HCT116 (cell line): ENCODE measurements at regions not wholly inside any gene's neighbourhood (a gene's known extent, or its start where the extent isn't known, plus 50 kb on each side); places are given as distances from the start of the nearest gene placed in this dataset.

Experiments used
- ATAC-seq: fragments of 200-7000 bp; cut with Tn5 transposase; 2 replicates; pipeline ENCODE4 v1.9.1; 2020; ENCODE audit warnings: mild to moderate bottlenecking, moderate library complexity
- BruUV-seq: library from RNA; stranded (reverse); fragments of 400-500 nt; replicated peaks from 2 replicates; lab custom pipeline; 2021; lab: Mats Ljungman, UMichigan
- CTCF ChIA-PET: fragments of 300-600 bp; sonication (Branson Sonifier 250); formaldehyde crosslinking; loops from one replicate; lab custom pipeline; 2021; ENCODE audit warnings: antibody characterized with exemption; lab: Charles Lee
- POLR2A ChIA-PET: fragments of 300-600, 350-600 bp; sonication (Branson Sonifier 250); formaldehyde crosslinking; loops from one replicate; lab custom pipeline; 2021; ENCODE audit warnings: antibody characterized with exemption; lab: Charles Lee
- RAD21 ChIA-PET, 2 experiments: fragments of 300-600 bp; sonication (Branson Sonifier 250); formaldehyde crosslinking; loops; one replicate each; lab custom pipeline; 2023; ENCODE audit warnings: low total read pairs in 2 of 2; ENCODE audit not compliant: uncharacterized antibody in 2 of 2, unreplicated experiment in 2 of 2, low non-redundant PET in 1 of 2; lab: Charles Lee
- DNase-seq: peaks from one replicate; pipeline ENCODE4 v3.0.0-alpha.2; 2010; ENCODE audit warnings: low read depth, low spot score
- H2AFZ ChIP-seq: fragments of 200-600 bp; shearing (Covaris generic), sonication (generic); 2 replicates; pipeline ENCODE4 v1.6.1; 2017; ENCODE audit warnings: low read depth, mixed run types, mixed read lengths, antibody characterized with exemption, low read length; ENCODE audit not compliant: poor library complexity, severe bottlenecking
- H3K27ac ChIP-seq: 2 replicates; pipeline ENCODE4 v1.5.1; 2012; ENCODE audit warnings: low read depth, low read length
- H3K27me3 ChIP-seq: fragments of 200-600 bp; sonication (generic); 2 replicates; pipeline ENCODE4 v1.6.1; 2016; ENCODE audit warnings: mixed run types, low read length, mixed read lengths; ENCODE audit not compliant: insufficient read depth
- H3K36me3 ChIP-seq, 2 experiments: fragments of 200-500 bp in 1 of 2; fragments of 200-600 bp in 1 of 2; sonication (Bioruptor generic) in 1 of 2; sonication (generic) in 1 of 2; 2 replicates each; pipeline versions ENCODE4 v1.5.1 to v1.6.1; 2014 to 2016; ENCODE audit warnings: low read length in 2 of 2, inconsistent platforms in 1 of 2, mixed read lengths in 1 of 2, mixed run types in 1 of 2; ENCODE audit not compliant: insufficient read depth in 2 of 2, control insufficient read depth in 1 of 2
- H3K4me1 ChIP-seq, 2 experiments: fragments of 200-600 bp in 1 of 2; sonication (generic) in 1 of 2; 2 replicates each; pipeline versions ENCODE4 v1.5.1 to v1.6.1; 2012 to 2017; ENCODE audit warnings: low read length in 2 of 2, inconsistent platforms in 1 of 2, mild to moderate bottlenecking in 1 of 2, mixed read lengths in 1 of 2, mixed run types in 1 of 2, moderate library complexity in 1 of 2; ENCODE audit not compliant: insufficient read depth in 2 of 2, control insufficient read depth in 1 of 2
- H3K4me2 ChIP-seq: fragments of 200-600 bp; sonication (generic); 2 replicates; pipeline ENCODE4 v1.6.1; 2017; ENCODE audit warnings: mixed run types, low read length, mixed read lengths
- H3K4me3 ChIP-seq, 2 experiments: fragments of 200-600 bp in 1 of 2; sonication (generic) in 1 of 2; replicated peaks in 1 of 2; 2 replicates each; pipeline ENCODE4 v1.5.1; 2011 to 2016; ENCODE audit warnings: low read length in 2 of 2, control low read depth in 1 of 2, low read depth in 1 of 2, mild to moderate bottlenecking in 1 of 2, mixed read lengths in 1 of 2, mixed run types in 1 of 2
- H3K79me2 ChIP-seq: fragments of 200-600 bp; sonication (generic); 2 replicates; pipeline ENCODE4 v1.6.1; 2017; ENCODE audit warnings: mild to moderate bottlenecking, mixed run types, low read length, moderate library complexity, mixed read lengths; ENCODE audit not compliant: insufficient read depth
- H3K9ac ChIP-seq: fragments of 200-600 bp; sonication (generic); 2 replicates; pipeline ENCODE4 v1.6.1; 2016; ENCODE audit warnings: low read length, mixed read lengths
- H3K9me2 ChIP-seq: fragments of 200-600 bp; sonication (generic), shearing (Covaris generic); 2 replicates; pipeline ENCODE4 v1.6.1; 2017; ENCODE audit warnings: mixed run types, mild to moderate bottlenecking, moderate library complexity; ENCODE audit not compliant: insufficient read depth
- H3K9me3 ChIP-seq, 2 experiments: fragments of 200-500 bp in 1 of 2; fragments of 200-600 bp in 1 of 2; sonication (Bioruptor generic) in 1 of 2; sonication (generic) in 1 of 2; 2 replicates each; pipeline ENCODE4 v1.6.1; 2014 to 2017; ENCODE audit warnings: low read length in 2 of 2, mixed read lengths in 2 of 2, inconsistent platforms in 1 of 2, low read depth in 1 of 2, mild to moderate bottlenecking in 1 of 2, mixed run types in 1 of 2, moderate library complexity in 1 of 2; ENCODE audit not compliant: control insufficient read depth in 1 of 2, insufficient read depth in 1 of 2
- H4K20me1 ChIP-seq: fragments of 200-600 bp; sonication (generic), shearing (Covaris generic); 2 replicates; pipeline ENCODE4 v1.6.1; 2017; ENCODE audit warnings: mixed run types, mild to moderate bottlenecking, moderate library complexity; ENCODE audit not compliant: insufficient read depth
- CBX3 ChIP-seq: IDR thresholded peaks from 2 replicates; pipeline ENCODE4 v1.6.1; 2012; ENCODE audit warnings: low read depth
- EGR1 ChIP-seq: IDR thresholded peaks from 2 replicates; pipeline ENCODE4 v1.6.1; 2012; ENCODE audit warnings: low read depth
- ELF1 ChIP-seq: IDR thresholded peaks from 2 replicates; pipeline ENCODE4 v1.6.1; 2012; ENCODE audit warnings: low read depth, borderline replicate concordance
- EZH2 ChIP-seq: fragments of 200-600 bp; sonication (generic); IDR thresholded peaks from 2 replicates; pipeline ENCODE4 v1.6.1; 2017; ENCODE audit warnings: antibody characterized with exemption, mixed run types
- EZH2phosphoT487 ChIP-seq: fragments of 200-600 bp; IDR thresholded peaks from 2 replicates; pipeline ENCODE4 v1.6.1; 2018; ENCODE audit warnings: antibody characterized with exemption, borderline replicate concordance
- FOSL1 ChIP-seq: IDR thresholded peaks from 2 replicates; pipeline ENCODE4 v1.6.1; 2012; ENCODE audit warnings: low read depth
- POLR2A ChIP-seq: IDR thresholded peaks from 2 replicates; pipeline ENCODE4 v1.7.0; 2011; ENCODE audit warnings: borderline replicate concordance; ENCODE audit not compliant: insufficient read depth, insufficient read length; ENCODE audit errors: extremely low read depth
- POLR2AphosphoS5 ChIP-seq: IDR thresholded peaks from 2 replicates; pipeline ENCODE4 v1.6.1; 2011; ENCODE audit warnings: mild to moderate bottlenecking, low read depth, low read length, moderate library complexity
- RAD21 ChIP-seq: IDR thresholded peaks from 2 replicates; pipeline ENCODE4 v1.6.1; 2012; ENCODE audit warnings: low read depth, mild to moderate bottlenecking
- SIN3A ChIP-seq: IDR thresholded peaks from 2 replicates; pipeline ENCODE4 v1.6.1; 2012; ENCODE audit warnings: low read depth
- TCF7L2 ChIP-seq: IDR thresholded peaks from 2 replicates; pipeline ENCODE4 v1.7.0; 2011; ENCODE audit warnings: borderline replicate concordance, inconsistent platforms; ENCODE audit not compliant: insufficient read depth, insufficient read length; ENCODE audit errors: extremely low read depth
- YY1 ChIP-seq: IDR thresholded peaks from 2 replicates; pipeline ENCODE4 v1.6.1; 2011; ENCODE audit warnings: low read length, low read depth, moderate library complexity, mild to moderate bottlenecking; ENCODE audit not compliant: insufficient replicate concordance; ENCODE audit errors: extremely low read depth
- ZNF274 ChIP-seq: fragments of 200-500 bp; sonication (Bioruptor generic); IDR thresholded peaks from 2 replicates; pipeline ENCODE4 v1.6.1; 2014; ENCODE audit warnings: mild to moderate bottlenecking, low read depth, low read length, inconsistent platforms
- intact Hi-C: fragments of 100-400 bp; cut with micrococcal nuclease; formaldehyde crosslinking; loops from 2 replicates; pipeline ENCODE4 v1.10.0; 2022
- TF ChIP-seq, protein P1 (sequence below): IDR thresholded peaks from 2 replicates; pipeline ENCODE4 v1.6.1; 2011; ENCODE audit warnings: mild to moderate bottlenecking, low read length, moderate library complexity; ENCODE audit not compliant: insufficient replicate concordance; ENCODE audit errors: extremely low read depth
- TF ChIP-seq, protein P2 (sequence below), 3 experiments: fragments of 200-600 bp in 1 of 3; sonication (generic) in 1 of 3; IDR thresholded peaks in 2 of 3; conservative IDR thresholded peaks in 1 of 3; 2 replicates each; pipeline ENCODE4 v1.5.1; 2012 to 2017; ENCODE audit warnings: low read depth in 2 of 3, low read length in 2 of 3, antibody characterized with exemption in 1 of 3, borderline replicate concordance in 1 of 3, control low read depth in 1 of 3, mild to moderate bottlenecking in 1 of 3, mixed read lengths in 1 of 3, mixed run types in 1 of 3, moderate library complexity in 1 of 3; ENCODE audit not compliant: insufficient read depth in 1 of 3
- TF ChIP-seq, protein P3 (sequence below): IDR thresholded peaks from 2 replicates; pipeline ENCODE4 v1.6.1; 2012

DNA sequence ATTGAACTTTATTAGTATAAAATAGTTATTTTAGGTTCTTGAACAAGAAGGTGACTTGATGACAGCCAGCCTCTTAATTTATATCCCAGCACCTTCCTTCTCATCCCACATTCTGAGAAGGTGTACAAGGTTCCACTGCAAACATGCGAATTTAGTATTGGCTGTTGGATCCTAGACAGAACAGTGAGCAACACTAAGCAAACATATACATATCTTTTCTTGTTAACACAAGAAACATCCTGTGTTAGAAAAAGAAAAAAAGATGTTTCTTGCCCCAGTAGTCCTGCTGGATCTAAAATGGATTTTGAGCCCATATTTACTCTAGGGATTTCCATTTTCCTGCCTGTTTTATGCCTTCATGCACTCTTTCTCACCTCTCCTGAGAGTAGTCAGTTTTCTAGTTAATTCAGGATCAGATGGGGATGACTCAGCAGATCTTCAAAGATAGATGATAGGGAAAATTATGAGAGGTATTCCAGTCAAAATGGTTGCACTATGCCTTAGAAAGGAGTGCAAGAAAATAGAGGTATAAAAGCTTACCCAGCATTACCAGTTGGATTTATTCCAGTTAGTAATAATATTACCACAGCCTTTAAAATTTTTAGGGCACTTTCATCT, 336.5 kb downstream of the MEIS1 start:
- H3K27ac ChIP-seq: no peak overlapping the region
- ChIA-PET POLR2A (no interaction called here), CTCF (no interaction called here), RAD21 (no interaction called here)
- BruUV-seq: no TSS peak
- no peak overlapping the region for H3K9ac ChIP-seq
- no peaks in the 10 kb centered on the region for H3K36me3 ChIP-seq
- no peak for ATAC-seq
- peaks cover 6 to 11% of the 10 kb centered on the region in 2 experiments; a peak in 2 of 4 replicates for H3K9me3 ChIP-seq
- no peak for DNase-seq
- H4K20me1 ChIP-seq: no peaks in the 10 kb centered on the region
- no peak overlapping the region for H3K4me2 ChIP-seq
- intact Hi-C loops: no loop called here
- no peak overlapping the region for H2AFZ ChIP-seq
- H3K79me2 ChIP-seq: no peaks in the 10 kb centered on the region
- H3K4me3 ChIP-seq: no peak overlapping the region
- H3K27me3 ChIP-seq: no peaks in the 10 kb centered on the region
- no peaks in the 10 kb centered on the region for H3K4me1 ChIP-seq
- no peaks in the 10 kb centered on the region for H3K9me2 ChIP-seq
- TF ChIP-seq ELF1: no peak

DNA sequence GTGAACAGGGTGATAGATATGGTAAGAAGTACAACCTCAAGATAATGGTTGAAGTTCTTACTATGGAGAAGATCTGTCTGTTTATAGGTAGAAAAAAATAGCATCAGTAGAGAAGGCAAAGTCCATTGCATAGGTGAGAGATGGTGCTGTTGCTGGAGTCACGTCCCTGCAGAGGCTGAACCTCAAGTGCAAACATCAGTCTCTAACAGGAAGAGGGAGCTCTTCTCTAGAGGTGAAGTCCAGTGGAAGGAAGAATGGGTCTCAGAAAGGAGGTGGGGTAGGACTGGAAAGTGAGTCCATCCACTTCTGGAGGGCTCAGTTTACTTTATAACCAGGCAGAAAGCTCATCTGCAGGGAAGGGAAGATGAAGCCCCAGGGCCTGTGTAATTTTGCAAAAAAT, 337.7 kb downstream of the MEIS1 start:
- Histone ChIP-seq H3K79me2 (no peaks in the 10 kb centered on the region), H3K4me3 (no peak overlapping the region), H3K36me3 (no peaks in the 10 kb centered on the region), H3K27ac (no peak overlapping the region), H3K4me1 (no peaks in the 10 kb centered on the region), H3K9ac (no peak overlapping the region), H4K20me1 (no peaks in the 10 kb centered on the region), H3K9me2 (no peaks in the 10 kb centered on the region), H3K4me2 (no peak overlapping the region), H2AFZ (no peak overlapping the region), H3K9me3 (peaks cover 6 to 7% of the 10 kb centered on the region in 2 experiments; a peak in 2 of 4 replicates), H3K27me3 (no peaks in the 10 kb centered on the region)
- POLR2A ChIA-PET: no interaction called here
- no peak for ATAC-seq
- TF ChIP-seq FOSL1: no peak
- TF ChIP-seq EZH2: no peak
- TF ChIP-seq POLR2AphosphoS5: no peak
- TF ChIP-seq, protein P1, sequence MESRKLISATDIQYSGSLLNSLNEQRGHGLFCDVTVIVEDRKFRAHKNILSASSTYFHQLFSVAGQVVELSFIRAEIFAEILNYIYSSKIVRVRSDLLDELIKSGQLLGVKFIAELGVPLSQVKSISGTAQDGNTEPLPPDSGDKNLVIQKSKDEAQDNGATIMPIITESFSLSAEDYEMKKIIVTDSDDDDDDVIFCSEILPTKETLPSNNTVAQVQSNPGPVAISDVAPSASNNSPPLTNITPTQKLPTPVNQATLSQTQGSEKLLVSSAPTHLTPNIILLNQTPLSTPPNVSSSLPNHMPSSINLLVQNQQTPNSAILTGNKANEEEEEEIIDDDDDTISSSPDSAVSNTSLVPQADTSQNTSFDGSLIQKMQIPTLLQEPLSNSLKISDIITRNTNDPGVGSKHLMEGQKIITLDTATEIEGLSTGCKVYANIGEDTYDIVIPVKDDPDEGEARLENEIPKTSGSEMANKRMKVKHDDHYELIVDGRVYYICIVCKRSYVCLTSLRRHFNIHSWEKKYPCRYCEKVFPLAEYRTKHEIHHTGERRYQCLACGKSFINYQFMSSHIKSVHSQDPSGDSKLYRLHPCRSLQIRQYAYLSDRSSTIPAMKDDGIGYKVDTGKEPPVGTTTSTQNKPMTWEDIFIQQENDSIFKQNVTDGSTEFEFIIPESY: no peak
- no peak for TF ChIP-seq EGR1
- TF ChIP-seq YY1: no peak
- TF ChIP-seq SIN3A: no peak
- TF ChIP-seq EZH2phosphoT487: no peak
- TF ChIP-seq CBX3: no peak
- TF ChIP-seq RAD21: no peak
- no peak for TF ChIP-seq ZNF274
- TF ChIP-seq POLR2A: no peak
- TF ChIP-seq TCF7L2: no peak
- TF ChIP-seq ELF1: no peak
- TF ChIP-seq, protein P2, sequence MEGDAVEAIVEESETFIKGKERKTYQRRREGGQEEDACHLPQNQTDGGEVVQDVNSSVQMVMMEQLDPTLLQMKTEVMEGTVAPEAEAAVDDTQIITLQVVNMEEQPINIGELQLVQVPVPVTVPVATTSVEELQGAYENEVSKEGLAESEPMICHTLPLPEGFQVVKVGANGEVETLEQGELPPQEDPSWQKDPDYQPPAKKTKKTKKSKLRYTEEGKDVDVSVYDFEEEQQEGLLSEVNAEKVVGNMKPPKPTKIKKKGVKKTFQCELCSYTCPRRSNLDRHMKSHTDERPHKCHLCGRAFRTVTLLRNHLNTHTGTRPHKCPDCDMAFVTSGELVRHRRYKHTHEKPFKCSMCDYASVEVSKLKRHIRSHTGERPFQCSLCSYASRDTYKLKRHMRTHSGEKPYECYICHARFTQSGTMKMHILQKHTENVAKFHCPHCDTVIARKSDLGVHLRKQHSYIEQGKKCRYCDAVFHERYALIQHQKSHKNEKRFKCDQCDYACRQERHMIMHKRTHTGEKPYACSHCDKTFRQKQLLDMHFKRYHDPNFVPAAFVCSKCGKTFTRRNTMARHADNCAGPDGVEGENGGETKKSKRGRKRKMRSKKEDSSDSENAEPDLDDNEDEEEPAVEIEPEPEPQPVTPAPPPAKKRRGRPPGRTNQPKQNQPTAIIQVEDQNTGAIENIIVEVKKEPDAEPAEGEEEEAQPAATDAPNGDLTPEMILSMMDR (IDR thresholded peaks at IDR 0.05 in 2 of 3, conservative IDR thresholded peaks at IDR 0.05 in 1 of 3; ENCODE audit: borderline replicate concordance in 1 of 3, insufficient read depth in 1 of 3, low read depth in 2 of 3, low read length in 2 of 3): no peak
- TF ChIP-seq, protein P3, sequence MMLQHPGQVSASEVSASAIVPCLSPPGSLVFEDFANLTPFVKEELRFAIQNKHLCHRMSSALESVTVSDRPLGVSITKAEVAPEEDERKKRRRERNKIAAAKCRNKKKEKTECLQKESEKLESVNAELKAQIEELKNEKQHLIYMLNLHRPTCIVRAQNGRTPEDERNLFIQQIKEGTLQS: no peak
- BruUV-seq: no TSS peak
- intact Hi-C loops: no loop called here
- RAD21 ChIA-PET: no interaction called here
- DNase-seq: no peak
- CTCF ChIA-PET: no interaction called here
